IMR-90 (cell line): ENCODE measurements at regions not wholly inside any gene's neighbourhood (a gene's known extent, or its start where the extent isn't known, plus 50 kb on each side); places are given as distances from the start of the nearest gene placed in this dataset.

Experiments
- ATAC-seq: fragments of 200-7000 bp; cut with Tn5 transposase; 2 replicates; pipeline ENCODE4 v1.9.1; 2020; ENCODE audit warnings: low read depth, mild to moderate bottlenecking, moderate library complexity
- BruUV-seq: library from RNA; stranded (reverse); fragments of 400-500 nt; replicated peaks from 2 replicates; lab custom pipeline; 2021; lab: Mats Ljungman, UMichigan
- CTCF ChIA-PET: fragments of 300-600 bp; formaldehyde crosslinking; extraction: SDS; loops from one replicate; lab custom pipeline; 2021; ENCODE audit warnings: antibody characterized with exemption; lab: Yijun Ruan, JAX
- POLR2A ChIA-PET: fragments of 300-600 bp; sonication (Branson Sonifier 250); formaldehyde crosslinking; loops from one replicate; lab custom pipeline; 2022; ENCODE audit warnings: antibody characterized with exemption; ENCODE audit not compliant: unreplicated experiment; lab: Charles Lee
- DNase-seq: peaks from one replicate; pipeline ENCODE4 v3.0.0; 2013
- H2AFZ ChIP-seq: replicated peaks from 2 replicates; pipeline ENCODE3; 2013; ENCODE audit warnings: low read length, mild to moderate bottlenecking; ENCODE audit not compliant: poor library complexity
- H2AK5ac ChIP-seq: 2 replicates; pipeline ENCODE4 v1.6.1; 2013; ENCODE audit warnings: low read depth, low read length, inconsistent platforms
- H2AK9ac ChIP-seq: replicated peaks from 2 replicates; pipeline ENCODE3; 2013; ENCODE audit warnings: mild to moderate bottlenecking, low read depth, low read length, moderate library complexity; ENCODE audit not compliant: poor library complexity
- H2BK120ac ChIP-seq: 2 replicates; pipeline ENCODE4 v1.6.1; 2013; ENCODE audit warnings: low read depth, low read length, inconsistent platforms
- H2BK15ac ChIP-seq: 3 replicates; pipeline ENCODE4 v1.6.1; 2013; ENCODE audit warnings: low read depth, low read length, inconsistent platforms
- H2BK20ac ChIP-seq: 2 replicates; pipeline ENCODE4 v1.6.1; 2013; ENCODE audit warnings: low read depth, mild to moderate bottlenecking, inconsistent platforms, low read length, moderate library complexity
- H2BK5ac ChIP-seq: 2 replicates; pipeline ENCODE4 v1.6.1; 2013; ENCODE audit warnings: mild to moderate bottlenecking, low read depth, low read length, inconsistent platforms; ENCODE audit not compliant: poor library complexity, severe bottlenecking
- H3K14ac ChIP-seq: replicated peaks from 2 replicates; pipeline ENCODE4 v1.6.1; 2013; ENCODE audit warnings: low read depth, low read length, inconsistent platforms
- H3K18ac ChIP-seq: 2 replicates; pipeline ENCODE4 v1.6.1; 2013; ENCODE audit warnings: low read depth, low read length, control low read depth
- H3K23ac ChIP-seq: 2 replicates; pipeline ENCODE4 v1.6.1; 2013; ENCODE audit warnings: low read depth, low read length, inconsistent platforms
- H3K27ac ChIP-seq: 2 replicates; pipeline ENCODE4 v1.5.1; 2013; ENCODE audit warnings: mild to moderate bottlenecking, control low read depth, low read length; ENCODE audit not compliant: insufficient read depth
- H3K27me3 ChIP-seq: 2 replicates; pipeline ENCODE4 v1.6.1; 2013; ENCODE audit warnings: low read length; ENCODE audit not compliant: control insufficient read depth, insufficient read depth
- H3K36me3 ChIP-seq: 2 replicates; pipeline ENCODE4 v1.6.1; 2013; ENCODE audit warnings: low read length, mixed read lengths; ENCODE audit not compliant: control insufficient read depth, insufficient read depth
- H3K4ac ChIP-seq: 2 replicates; pipeline ENCODE4 v1.6.1; 2013; ENCODE audit warnings: low read depth, low read length, inconsistent platforms
- H3K4me1 ChIP-seq: 2 replicates; pipeline ENCODE4 v1.6.1; 2013; ENCODE audit warnings: low read length, mixed read lengths; ENCODE audit not compliant: control insufficient read depth, insufficient read depth
- H3K4me2 ChIP-seq: 2 replicates; pipeline ENCODE4 v1.6.1; 2013; ENCODE audit warnings: low read depth, mild to moderate bottlenecking, control low read depth, low read length, moderate library complexity
- H3K4me3 ChIP-seq: 2 replicates; pipeline ENCODE4 v1.5.1; 2013; ENCODE audit warnings: low read depth, mild to moderate bottlenecking, control low read depth, low read length, moderate library complexity; ENCODE audit not compliant: insufficient read depth
- H3K56ac ChIP-seq: 2 replicates; pipeline ENCODE4 v1.6.1; 2013; ENCODE audit warnings: low read length, inconsistent platforms; ENCODE audit not compliant: insufficient read depth; ENCODE audit errors: extremely low read depth
- H3K79me1 ChIP-seq, 2 experiments: 2 replicates each; pipeline ENCODE4 v1.6.1; 2013; ENCODE audit warnings: low read length in 2 of 2, inconsistent platforms in 1 of 2, low read depth in 1 of 2
- H3K9ac ChIP-seq: 2 replicates; pipeline ENCODE4 v1.6.1; 2013; ENCODE audit warnings: low read depth, low read length, control low read depth
- H3K9me1 ChIP-seq: 2 replicates; pipeline ENCODE4 v1.6.1; 2013; ENCODE audit warnings: low read length, inconsistent platforms; ENCODE audit not compliant: insufficient read depth
- H3K9me3 ChIP-seq: 2 replicates; pipeline ENCODE4 v1.6.1; 2013; ENCODE audit warnings: low read length; ENCODE audit not compliant: control insufficient read depth, insufficient read depth
- H4K20me1 ChIP-seq: 2 replicates; pipeline ENCODE4 v1.6.1; 2013; ENCODE audit warnings: low read length, inconsistent platforms; ENCODE audit not compliant: insufficient read depth
- H4K5ac ChIP-seq: 2 replicates; pipeline ENCODE4 v1.6.1; 2013; ENCODE audit warnings: mild to moderate bottlenecking, low read depth, low read length, control low read depth
- H4K8ac ChIP-seq, 2 experiments: 2 replicates each; pipeline ENCODE4 v1.6.1; 2013; ENCODE audit warnings: low read depth in 2 of 2, low read length in 2 of 2, control low read depth in 1 of 2, inconsistent platforms in 1 of 2
- H4K91ac ChIP-seq: 2 replicates; pipeline ENCODE4 v1.6.1; 2013; ENCODE audit warnings: low read depth, low read length, inconsistent platforms; ENCODE audit not compliant: insufficient read depth
- BHLHE40 ChIP-seq: fragments of 150-350 bp; IDR thresholded peaks from 2 replicates; pipeline ENCODE4 v1.6.1; 2016; ENCODE audit warnings: mild to moderate bottlenecking, low read depth, low read length
- CEBPB ChIP-seq: IDR thresholded peaks from 2 replicates; pipeline ENCODE4 v1.6.1; 2012; ENCODE audit warnings: low read depth, low read length, improper control_type of control experiment
- ELK1 ChIP-seq: fragments of 150-350 bp; IDR thresholded peaks from 2 replicates; pipeline ENCODE4 v1.6.1; 2016; ENCODE audit warnings: low read depth, mild to moderate bottlenecking, low read length, moderate library complexity, borderline replicate concordance
- FOS ChIP-seq: fragments of 150-350 bp; IDR thresholded peaks from 2 replicates; pipeline ENCODE4 v1.6.1; 2016; ENCODE audit warnings: low read depth, low read length
- MAFK ChIP-seq: IDR thresholded peaks from 2 replicates; pipeline ENCODE4 v1.6.1; 2012; ENCODE audit warnings: low read depth, low read length, improper control_type of control experiment
- MAZ ChIP-seq: IDR thresholded peaks from 2 replicates; pipeline ENCODE4 v1.6.1; 2012; ENCODE audit warnings: low read depth, mild to moderate bottlenecking, low read length, improper control_type of control experiment, moderate library complexity, borderline replicate concordance
- NFE2L2 ChIP-seq: fragments of 150-350 bp; IDR thresholded peaks from 2 replicates; pipeline ENCODE4 v1.6.1; 2016; ENCODE audit warnings: low read depth, mild to moderate bottlenecking, low read length
- POLR2A ChIP-seq: IDR thresholded peaks from 2 replicates; pipeline ENCODE4 v1.6.1; 2012; ENCODE audit warnings: mild to moderate bottlenecking, low read depth, low read length
- RAD21 ChIP-seq: IDR thresholded peaks from 2 replicates; pipeline ENCODE4 v1.6.1; 2012; ENCODE audit warnings: low read length, improper control_type of control experiment
- SMC3 ChIP-seq: fragments of 150-350 bp; IDR thresholded peaks from 2 replicates; pipeline ENCODE4 v1.6.1; 2016; ENCODE audit warnings: low read depth, mild to moderate bottlenecking, antibody characterized with exemption, low read length, moderate library complexity
- USF2 ChIP-seq: fragments of 150-350 bp; IDR thresholded peaks from 2 replicates; pipeline ENCODE4 v1.6.1; 2017; ENCODE audit warnings: mild to moderate bottlenecking, antibody characterized with exemption, low read length, low read depth
- WGBS, 2 experiments: methylation state at CpG; one replicate each; pipeline versions ENCODE4 v1.1.5 to v1.1.7; 2013; ENCODE audit warnings: missing lambda C conversion rate in 2 of 2; ENCODE audit not compliant: insufficient read length in 1 of 2; ENCODE audit errors: extremely low coverage in 2 of 2; 5-methylcytosine and 5-hydroxymethylcytosine counted together
- dilution Hi-C: fragments of 300-500 bp; cut with HindIII; formaldehyde crosslinking; loops from one replicate; pipeline ENCODE4 v1.14.3; 2018; ENCODE audit warnings: low sequenced_read_pairs; ENCODE audit not compliant: unreplicated experiment
- in situ Hi-C: fragments of 300-500 bp; cut with MboI; formaldehyde crosslinking; loops from 3 replicates; pipeline ENCODE4 v1.14.3; 2019; ENCODE audit warnings: low sequenced_read_pairs, inconsistent platforms, mixed read lengths
- intact Hi-C: fragments of 100-400 bp; cut with micrococcal nuclease; formaldehyde crosslinking; loops from 2 replicates; pipeline ENCODE4 v1.10.0; 2022

- H3K9me1 ChIP-seq: no peaks in the 10 kb centered on the region
- intact Hi-C loops (no loop called here), dilution Hi-C loops (no loop called here), in situ Hi-C loops (no loop called here)
- no peaks in the 10 kb centered on the region for H3K79me1 ChIP-seq
- H3K18ac ChIP-seq: no peak overlapping the region
- H3K4me3 ChIP-seq: no peak overlapping the region
- H3K23ac ChIP-seq: no peak overlapping the region
- ChIA-PET CTCF (no interaction called here), POLR2A (no interaction called here)
- H4K91ac ChIP-seq: no peak overlapping the region
- H3K27ac ChIP-seq: no peak overlapping the region
- no peak overlapping the region for H2AK9ac ChIP-seq
- no peak overlapping the region for H2BK5ac ChIP-seq
- no peak overlapping the region for H2BK120ac ChIP-seq
- WGBS, 2 experiments: no CpG with 5 or more reads among the region's 1 CpG
- H2BK15ac ChIP-seq: no peak overlapping the region
- H2BK20ac ChIP-seq: no peak overlapping the region
- H3K14ac ChIP-seq: no peak overlapping the region
- H3K36me3 ChIP-seq: no peaks in the 10 kb centered on the region
- DNase-seq: no peak
- no peak for ATAC-seq
- no peak overlapping the region for H3K4ac ChIP-seq
- H4K5ac ChIP-seq: no peak overlapping the region
- H3K27me3 ChIP-seq: no peaks in the 10 kb centered on the region
- no peaks in the 10 kb centered on the region for H3K9me3 ChIP-seq
- no peaks in the 10 kb centered on the region for H4K20me1 ChIP-seq
- no peak overlapping the region for H2AFZ ChIP-seq
- H3K4me2 ChIP-seq: no peak overlapping the region
- no TSS peak for BruUV-seq
- H4K8ac ChIP-seq: no peak overlapping the region
- H2AK5ac ChIP-seq: no peak overlapping the region
- H3K9ac ChIP-seq: no peak overlapping the region
- TF ChIP-seq RAD21: no peak
- no peak for TF ChIP-seq FOS
- TF ChIP-seq MAZ: no peak
- no peak for TF ChIP-seq BHLHE40
- TF ChIP-seq NFE2L2: no peak
- TF ChIP-seq USF2: no peak
- TF ChIP-seq ELK1: no peak
- TF ChIP-seq POLR2A: no peak
- TF ChIP-seq CEBPB: no peak
- TF ChIP-seq SMC3: no peak
- no peak for TF ChIP-seq MAFK
- H3K56ac ChIP-seq: no peak overlapping the region
- H3K4me1 ChIP-seq: no peaks in the 10 kb centered on the region
Observed at GRCh38 chr6:145480024-145480423, 255.3 kb downstream of the EPM2A start.
